Endodermal cell (in vitro differentiated cells): ENCODE measurements at regions not wholly inside any gene's neighbourhood (a gene's known extent, or its start where the extent isn't known, plus 50 kb on each side); places are given as distances from the start of the nearest gene placed in this dataset.

ENCODE experiments used
- DNase-seq: peaks from one replicate; pipeline ENCODE4 v3.0.0-alpha.2; 2017
- H3K27ac ChIP-seq: 2 replicates; pipeline ENCODE4 v1.5.1; 2013; ENCODE audit warnings: mild to moderate bottlenecking, low read depth, low read length, moderate library complexity
- H3K27me3 ChIP-seq: 2 replicates; pipeline ENCODE4 v1.6.1; 2013; ENCODE audit warnings: mild to moderate bottlenecking, low read length, moderate library complexity; ENCODE audit not compliant: insufficient read depth, control insufficient read depth, poor library complexity, severe bottlenecking
- H3K36me3 ChIP-seq: 2 replicates; pipeline ENCODE4 v1.7.0; 2013; ENCODE audit warnings: mild to moderate bottlenecking, low read length, moderate library complexity; ENCODE audit not compliant: control insufficient read depth, insufficient read depth
- H3K4me1 ChIP-seq: one replicate; pipeline ENCODE4 v1.7.0; 2013; ENCODE audit warnings: low read length; ENCODE audit not compliant: control insufficient read depth, insufficient read depth
- H3K4me3 ChIP-seq: 2 replicates; pipeline ENCODE4 v1.5.1; 2013; ENCODE audit warnings: mild to moderate bottlenecking, low read length, moderate library complexity
- H3K9ac ChIP-seq: 2 replicates; pipeline ENCODE4 v1.6.1; 2013; ENCODE audit warnings: mild to moderate bottlenecking, low read length, moderate library complexity; ENCODE audit not compliant: poor library complexity, severe bottlenecking; ENCODE audit errors: extremely low read depth
- H3K9me3 ChIP-seq: 2 replicates; pipeline ENCODE4 v1.6.1; 2013; ENCODE audit warnings: mild to moderate bottlenecking, low read length, moderate library complexity; ENCODE audit not compliant: control insufficient read depth
- H3K27ac Mint-ChIP-seq: 2 replicates; pipeline ENCODE4 v1.8.0; 2020; ENCODE audit warnings: mixed read lengths
- H3K27me3 Mint-ChIP-seq: 2 replicates; pipeline ENCODE4 v1.8.0; 2021; ENCODE audit warnings: mild to moderate bottlenecking, mixed read lengths; ENCODE audit not compliant: insufficient read depth
- H3K36me3 Mint-ChIP-seq: 2 replicates; pipeline ENCODE4 v1.8.0; 2020; ENCODE audit warnings: low read depth, mixed read lengths
- H3K4me1 Mint-ChIP-seq: 2 replicates; pipeline ENCODE4 v1.8.0; 2020; ENCODE audit warnings: mixed read lengths
- H3K4me3 Mint-ChIP-seq: 2 replicates; pipeline ENCODE4 v1.8.0; 2020; ENCODE audit warnings: mild to moderate bottlenecking, moderate library complexity, mixed read lengths
- H3K9me3 Mint-ChIP-seq: 2 replicates; pipeline ENCODE4 v1.8.0; 2020; ENCODE audit warnings: mild to moderate bottlenecking, mixed read lengths
- WGBS, 2 experiments: methylation state at CpG; one replicate each; pipeline versions ENCODE4 v1.1.5 to v1.1.7; 2013; ENCODE audit warnings: missing lambda C conversion rate in 2 of 2, mixed read lengths in 1 of 2; ENCODE audit not compliant: insufficient coverage in 1 of 2, insufficient read length in 1 of 2; 5-methylcytosine and 5-hydroxymethylcytosine counted together
- TF ChIP-seq, protein P1 (sequence below): fragments of 200-600 bp; sonication (generic); conservative IDR thresholded peaks from 2 replicates; pipeline ENCODE4 v1.5.0; 2021; ENCODE audit warnings: antibody characterized with exemption, mild to moderate bottlenecking

DNA sequence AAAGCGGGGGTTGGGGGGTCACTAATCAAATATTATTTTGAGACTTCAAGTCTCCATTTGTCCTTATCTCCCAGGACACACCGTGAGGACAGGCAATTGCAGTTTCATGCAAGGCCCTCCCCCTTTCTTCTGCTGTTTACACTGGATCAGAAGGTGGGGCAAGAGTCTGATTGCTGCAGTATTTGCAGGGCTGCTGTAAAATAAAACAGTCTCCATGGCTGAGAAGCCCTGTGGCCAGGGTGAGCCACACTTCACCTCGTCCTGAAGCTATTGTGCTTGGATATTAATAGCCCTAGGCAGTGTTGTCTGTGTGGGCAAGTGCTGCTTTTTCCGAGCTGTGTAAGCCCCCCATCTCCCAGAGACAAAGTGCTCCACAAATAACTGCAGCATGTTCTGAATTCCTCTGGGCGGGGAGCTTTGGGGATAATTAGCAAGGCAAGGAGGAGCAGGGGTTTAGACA, 187.4 kb upstream of the NTF3 start:
- H3K27me3 ChIP-seq: no peaks in the 10 kb centered on the region
- H3K4me3 Mint-ChIP-seq: peak overlapping the region; percentile 15

DNA sequence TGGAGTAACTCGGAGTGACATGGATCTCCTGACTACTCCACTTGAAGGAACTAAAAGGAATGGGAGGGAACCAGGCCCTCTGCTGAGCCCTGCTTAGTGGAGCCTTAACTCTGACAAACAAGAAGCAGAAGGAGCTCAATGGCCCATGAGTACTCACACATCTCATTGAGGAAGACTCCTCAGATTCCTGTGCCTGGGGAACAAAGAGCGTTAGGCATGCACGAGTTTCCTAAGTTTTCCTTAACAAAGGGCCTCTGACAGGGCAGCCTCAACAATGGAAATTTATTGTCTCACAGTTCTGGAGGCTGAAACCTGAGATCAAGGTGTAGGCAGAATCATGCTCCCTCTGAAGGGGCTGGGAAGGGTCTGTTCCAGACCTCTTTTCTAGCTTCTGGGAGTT, 185.7 kb upstream of the NTF3 start:
- Histone ChIP-seq H3K4me3 (no peak overlapping the region), H3K27ac (peak overlapping the region; percentile 8), H3K9ac (no peak overlapping the region), H3K4me1 (peaks cover 25% of the 10 kb centered on the region), H3K36me3 (no peaks in the 10 kb centered on the region), H3K27me3 (no peaks in the 10 kb centered on the region), H3K9me3 (no peaks in the 10 kb centered on the region)
- H3K27ac Mint-ChIP-seq: peak overlapping the region; percentile 80
- peaks cover 68% of the 10 kb centered on the region for H3K4me1 Mint-ChIP-seq
- 56 to 62% methylated on average over 3 of the region's 3 CpGs for WGBS, 2 experiments
- H3K36me3 Mint-ChIP-seq: no peaks in the 10 kb centered on the region
- peak; percentile 86 for DNase-seq
- H3K4me3 Mint-ChIP-seq: no peak overlapping the region
- H3K9me3 Mint-ChIP-seq: no peaks in the 10 kb centered on the region
- no peaks in the 10 kb centered on the region for H3K27me3 Mint-ChIP-seq
- TF ChIP-seq, protein P1, sequence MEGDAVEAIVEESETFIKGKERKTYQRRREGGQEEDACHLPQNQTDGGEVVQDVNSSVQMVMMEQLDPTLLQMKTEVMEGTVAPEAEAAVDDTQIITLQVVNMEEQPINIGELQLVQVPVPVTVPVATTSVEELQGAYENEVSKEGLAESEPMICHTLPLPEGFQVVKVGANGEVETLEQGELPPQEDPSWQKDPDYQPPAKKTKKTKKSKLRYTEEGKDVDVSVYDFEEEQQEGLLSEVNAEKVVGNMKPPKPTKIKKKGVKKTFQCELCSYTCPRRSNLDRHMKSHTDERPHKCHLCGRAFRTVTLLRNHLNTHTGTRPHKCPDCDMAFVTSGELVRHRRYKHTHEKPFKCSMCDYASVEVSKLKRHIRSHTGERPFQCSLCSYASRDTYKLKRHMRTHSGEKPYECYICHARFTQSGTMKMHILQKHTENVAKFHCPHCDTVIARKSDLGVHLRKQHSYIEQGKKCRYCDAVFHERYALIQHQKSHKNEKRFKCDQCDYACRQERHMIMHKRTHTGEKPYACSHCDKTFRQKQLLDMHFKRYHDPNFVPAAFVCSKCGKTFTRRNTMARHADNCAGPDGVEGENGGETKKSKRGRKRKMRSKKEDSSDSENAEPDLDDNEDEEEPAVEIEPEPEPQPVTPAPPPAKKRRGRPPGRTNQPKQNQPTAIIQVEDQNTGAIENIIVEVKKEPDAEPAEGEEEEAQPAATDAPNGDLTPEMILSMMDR: no peak

More for the DNA sequence above, 187.4 kb upstream of the NTF3 start:
- Mint-ChIP-seq H3K4me1 (peaks cover 72% of the 10 kb centered on the region), H3K36me3 (no peaks in the 10 kb centered on the region), H3K27me3 (peaks cover 4% of the 10 kb centered on the region), H3K27ac (peak overlapping the region; percentile 74), H3K9me3 (no peaks in the 10 kb centered on the region)
- Histone ChIP-seq H3K27ac (no peak overlapping the region), H3K4me3 (no peak overlapping the region), H3K36me3 (no peaks in the 10 kb centered on the region), H3K9ac (no peak overlapping the region), H3K4me1 (peaks cover 28% of the 10 kb centered on the region), H3K9me3 (no peaks in the 10 kb centered on the region)
- 50% methylated on average over 5 of the region's 5 CpGs; no CpG with 5 or more reads in 1 of the 2 experiments for WGBS, 2 experiments
- DNase-seq: peak; percentile 84
- TF ChIP-seq, protein P1: no peak

- TF ChIP-seq, protein P1: no peak
- no peak overlapping the region for H3K4me3 Mint-ChIP-seq
- Histone ChIP-seq H3K4me3 (no peak overlapping the region), H3K36me3 (no peaks in the 10 kb centered on the region), H3K27me3 (no peaks in the 10 kb centered on the region), H3K4me1 (peaks cover 25% of the 10 kb centered on the region), H3K27ac (no peak overlapping the region), H3K9me3 (no peaks in the 10 kb centered on the region), H3K9ac (no peak overlapping the region)
- WGBS, 2 experiments: 87% methylated on average over 3 of the region's 3 CpGs; no CpG with 5 or more reads in 1 of the 2 experiments
- no peaks in the 10 kb centered on the region for H3K9me3 Mint-ChIP-seq
- H3K36me3 Mint-ChIP-seq: no peaks in the 10 kb centered on the region
- H3K27me3 Mint-ChIP-seq: no peaks in the 10 kb centered on the region
- no peak overlapping the region for H3K27ac Mint-ChIP-seq
- peaks cover 67% of the 10 kb centered on the region for H3K4me1 Mint-ChIP-seq
- peak; percentile 60 for DNase-seq
These were observed 184.8 kb upstream of the NTF3 start for GRCh38 chr12:5247144-5247543.
